ENCODE measurements at regions not wholly inside any gene's neighbourhood (a gene's known extent, or its start where the extent isn't known, plus 50 kb on each side); places are given as distances from the start of the nearest gene placed in this dataset.
"Not testable (repeated sequence)": the region's sequence is repeated elsewhere in the genome, so short reads cannot be mapped to it uniquely, and the experiment has no call there.

DNA sequence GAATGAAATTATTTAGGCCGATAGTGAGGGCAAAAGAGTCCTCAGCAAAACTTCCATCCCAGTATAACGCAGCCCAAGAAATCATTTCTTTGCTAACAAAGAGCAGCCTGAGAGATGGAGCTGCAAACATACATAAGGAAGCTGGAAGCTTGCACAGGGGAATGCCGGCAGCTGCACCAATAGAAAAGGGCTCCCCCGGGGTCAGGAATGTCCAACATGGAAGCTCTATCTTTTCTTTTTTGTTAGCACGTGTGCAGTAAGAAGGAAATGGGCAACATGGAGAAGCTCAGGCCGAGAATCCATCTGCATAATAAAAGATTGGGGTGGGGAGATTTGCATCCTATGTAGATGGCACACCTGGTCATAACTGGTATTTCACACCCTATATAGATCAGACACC is 1363.5 kb upstream of the PCDH20 start:
- DNase-seq, result no peak

GRCh38 chr13:62767473-62767872 is 1351.8 kb upstream of the PCDH20 start:
- no peak for DNase-seq

DNA sequence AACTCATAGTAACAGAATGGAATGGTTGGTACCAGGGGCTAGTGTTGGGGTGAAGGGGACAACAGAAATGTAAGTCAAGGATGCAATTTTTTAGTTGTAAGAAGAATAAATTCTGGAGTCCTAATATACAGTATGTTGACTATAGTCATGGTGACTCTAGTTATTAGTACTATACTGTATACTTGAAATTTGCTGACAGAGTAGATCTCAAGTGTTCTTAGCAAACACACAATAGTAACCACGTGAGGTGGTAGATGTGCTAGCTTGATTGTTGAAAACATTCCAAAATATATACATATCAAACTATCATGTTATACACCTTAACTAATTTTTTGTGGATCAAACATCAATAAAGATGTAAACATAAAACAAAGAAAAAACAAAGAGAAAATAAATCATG is 1345.1 kb upstream of the PCDH20 start:
- DNase-seq, result no peak

- DNase-seq, result no peak
These were observed 1332.0 kb upstream of the PCDH20 start for GRCh38 chr13:62747629-62748028.

GRCh38 chr13:62747152-62747551 is 1331.5 kb upstream of the PCDH20 start:
- no peak for DNase-seq

DNA sequence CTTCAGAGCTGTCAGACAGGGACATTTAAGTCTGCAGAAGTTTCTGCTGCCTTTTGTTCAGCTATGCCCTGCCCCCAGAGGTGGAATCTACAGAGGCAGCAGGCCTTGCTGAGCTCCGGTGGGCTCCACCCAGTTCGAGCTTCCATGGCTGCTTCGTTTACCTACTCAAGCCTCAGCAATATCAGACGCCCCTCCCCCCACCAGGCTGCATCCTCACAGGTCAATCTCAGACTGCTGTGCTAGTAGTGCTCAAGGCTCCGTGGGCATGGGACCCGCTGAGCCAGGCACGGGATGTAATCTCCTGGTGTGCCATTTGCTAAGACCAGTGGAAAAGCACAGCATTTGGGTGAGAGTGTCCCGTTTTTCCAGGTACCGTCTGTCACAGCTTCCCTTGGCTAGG is 1314.1 kb upstream of the PCDH20 start:
- DNase-seq, result not testable (repeated sequence)

DNA sequence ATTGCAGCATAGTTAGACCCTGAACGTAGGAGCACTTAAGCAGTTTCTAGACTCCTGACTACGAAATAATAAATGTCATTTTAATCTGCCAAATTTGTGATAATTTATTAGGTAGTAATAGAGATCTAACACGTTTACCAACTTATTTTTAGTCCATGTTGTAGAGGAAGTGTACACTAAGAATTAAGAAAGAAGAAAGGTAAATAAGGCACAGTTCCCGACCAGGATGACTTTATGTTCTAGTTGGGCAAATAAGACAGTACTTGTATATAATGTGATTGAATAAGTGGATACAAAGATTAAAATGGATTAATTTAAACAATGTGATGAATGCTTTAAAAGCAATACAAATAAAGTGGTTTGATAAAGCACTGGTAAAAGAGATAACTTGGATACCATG is 1306.2 kb upstream of the PCDH20 start:
- DNase-seq, result no peak

DNA sequence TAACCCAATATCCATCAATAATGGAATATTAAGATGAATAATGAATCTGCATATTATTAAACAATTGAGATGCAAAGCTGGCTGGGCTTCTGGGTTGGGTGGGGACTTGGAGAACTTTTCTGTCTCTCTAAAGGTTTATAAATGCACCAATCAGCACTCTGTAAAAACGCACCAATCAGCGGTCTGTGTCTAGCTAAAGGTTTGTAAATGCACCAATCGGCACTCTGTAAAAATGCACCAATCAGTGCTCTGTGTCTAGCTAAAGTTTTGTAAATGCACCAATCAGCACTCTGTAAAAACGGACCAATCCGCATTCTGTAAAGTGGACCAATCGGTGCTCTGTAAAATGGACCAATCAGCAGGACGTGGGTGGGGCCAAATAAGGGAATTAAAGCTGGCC is 1296.3 kb upstream of the PCDH20 start:
- not testable (repeated sequence) for DNase-seq

DNA sequence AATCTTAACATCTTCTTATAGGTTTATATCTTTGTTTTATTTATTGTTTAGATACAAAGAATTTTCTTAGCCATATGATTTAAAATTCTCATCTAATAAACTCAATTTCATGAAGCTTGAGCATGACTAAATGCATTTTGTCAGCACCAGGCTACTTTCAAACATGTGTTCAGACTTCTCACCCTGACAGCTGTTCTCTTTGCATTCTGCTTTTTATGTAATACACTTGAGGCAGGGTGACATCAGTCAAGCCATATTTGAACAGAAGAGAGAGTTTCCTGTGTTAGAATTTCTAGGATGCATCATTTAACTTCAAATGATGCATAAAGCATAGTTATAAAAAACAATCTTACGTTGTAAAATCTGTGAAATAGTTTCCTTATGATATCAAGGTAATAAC is 1295.1 kb upstream of the PCDH20 start:
- DNase-seq, result no peak

DNA sequence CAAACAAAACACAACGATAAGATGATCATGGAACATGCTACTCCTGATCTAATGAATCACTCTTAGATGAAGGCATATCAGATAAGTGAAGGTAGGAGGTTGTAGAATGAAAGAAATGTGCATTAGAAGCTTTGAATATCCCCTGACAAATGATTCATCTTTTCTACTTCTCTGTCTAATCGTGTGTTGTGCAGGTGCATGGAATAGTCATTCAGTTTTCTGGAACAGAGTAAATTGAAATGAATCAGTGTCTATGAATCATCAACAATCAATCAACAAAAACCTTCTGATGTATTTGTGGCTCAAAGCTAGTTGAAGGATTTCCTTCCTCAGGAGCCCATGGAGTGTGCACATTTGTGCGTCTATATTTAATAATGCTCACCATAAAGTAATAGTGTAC is 1290.4 kb upstream of the PCDH20 start:
- no peak for DNase-seq

- DNase-seq, result no peak
These were observed 1289.2 kb upstream of the PCDH20 start for GRCh38 chr13:62704875-62705274.

GRCh38 chr13:62702502-62702901 is 1286.9 kb upstream of the PCDH20 start:
- no peak for DNase-seq

DNA sequence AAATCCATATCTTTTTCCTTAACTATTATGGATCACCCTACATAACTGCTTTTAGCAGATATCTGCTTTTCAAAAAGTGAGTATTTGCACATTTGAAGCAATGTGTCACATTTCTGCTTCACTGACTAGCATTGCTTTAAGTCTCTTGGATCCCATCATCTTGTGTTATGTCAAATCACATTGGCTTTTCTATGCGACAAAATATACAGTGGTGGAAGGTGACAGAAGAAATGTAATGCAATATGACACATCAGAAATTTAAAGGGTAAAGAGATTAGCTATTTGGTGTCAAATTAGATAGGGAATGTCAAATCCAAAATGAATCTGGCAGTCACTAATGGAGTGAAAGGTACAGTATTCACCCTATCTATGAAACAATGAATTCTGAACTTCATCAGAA is 1282.1 kb upstream of the PCDH20 start:
- no peak for DNase-seq

- DNase-seq, result no peak
These were observed 1280.8 kb upstream of the PCDH20 start for GRCh38 chr13:62696490-62696889.

- no peak for DNase-seq
These were observed 1272.1 kb upstream of the PCDH20 start for GRCh38 chr13:62687732-62688131.

GRCh38 chr13:62684359-62684758 is 1268.7 kb upstream of the PCDH20 start:
- DNase-seq, result no peak

DNA sequence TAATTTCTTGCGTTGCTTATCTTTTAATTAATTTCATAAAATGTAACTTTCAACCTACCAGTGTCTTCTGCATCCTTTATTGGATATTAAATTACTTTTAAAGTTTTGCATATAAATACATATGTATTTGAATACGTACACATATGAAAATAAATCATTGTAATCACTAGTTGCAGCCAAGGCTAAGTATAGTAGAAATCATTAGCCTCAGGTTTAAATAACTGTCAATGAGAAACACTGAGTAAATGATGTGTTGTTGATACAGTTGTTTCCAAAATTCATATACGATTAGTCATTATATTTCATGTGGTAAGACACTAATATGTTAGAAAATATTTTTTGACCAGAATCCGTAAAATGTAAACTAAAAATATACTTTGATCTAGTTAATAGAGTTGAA is 1267.1 kb upstream of the PCDH20 start:
- no peak for DNase-seq

DNA sequence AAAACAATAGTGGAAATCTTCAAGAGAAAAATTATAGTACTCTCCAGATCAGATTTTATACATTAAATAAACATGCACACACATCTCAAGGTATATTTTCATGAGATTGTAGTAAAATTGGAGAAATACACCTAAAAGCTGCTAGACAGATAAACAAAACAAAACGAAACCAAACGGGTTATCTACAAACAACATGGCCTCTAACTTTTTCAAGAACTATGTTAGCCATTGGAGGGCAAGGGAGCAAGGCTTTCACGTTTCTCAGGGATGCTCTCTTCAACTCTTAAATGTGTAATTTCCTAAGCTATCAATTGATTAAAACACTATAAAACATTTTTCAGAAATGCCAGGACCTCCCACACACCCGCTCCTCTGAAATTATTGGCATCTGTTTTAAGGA is 1262.4 kb upstream of the PCDH20 start:
- DNase-seq, result no peak

- DNase-seq, result no peak
These were observed 1248.1 kb upstream of the PCDH20 start for GRCh38 chr13:62663767-62664166.

GRCh38 chr13:62659365-62659764 is 1243.7 kb upstream of the PCDH20 start:
- no peak for DNase-seq

DNA sequence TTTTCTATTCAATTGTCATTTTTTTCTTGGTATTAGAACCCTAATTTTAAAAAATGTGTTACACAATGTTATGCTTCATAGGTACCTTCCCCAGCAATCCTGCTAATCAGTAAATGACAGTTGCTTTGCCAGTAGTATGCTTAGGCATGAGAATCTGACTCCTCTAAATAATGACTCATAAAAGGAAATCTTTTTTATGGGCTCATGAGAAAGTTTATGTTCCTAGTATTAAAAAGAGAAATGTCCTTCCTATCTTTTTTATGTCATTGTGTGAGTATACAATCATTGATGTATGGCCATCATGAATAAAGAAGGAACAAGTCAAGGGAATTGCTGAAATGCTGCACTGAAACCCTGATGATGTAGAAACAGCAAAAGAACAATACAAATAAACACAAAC is 1237.7 kb upstream of the PCDH20 start:
- no peak for DNase-seq

GRCh38 chr13:62643799-62644524 is 1228.3 kb upstream of the PCDH20 start:
- no peak for DNase-seq

- no peak for DNase-seq
These were observed 1227.4 kb upstream of the PCDH20 start for GRCh38 chr13:62643007-62643483.

- no peak for DNase-seq
These were observed 1219.5 kb upstream of the PCDH20 start for GRCh38 chr13:62635161-62635560.

DNA sequence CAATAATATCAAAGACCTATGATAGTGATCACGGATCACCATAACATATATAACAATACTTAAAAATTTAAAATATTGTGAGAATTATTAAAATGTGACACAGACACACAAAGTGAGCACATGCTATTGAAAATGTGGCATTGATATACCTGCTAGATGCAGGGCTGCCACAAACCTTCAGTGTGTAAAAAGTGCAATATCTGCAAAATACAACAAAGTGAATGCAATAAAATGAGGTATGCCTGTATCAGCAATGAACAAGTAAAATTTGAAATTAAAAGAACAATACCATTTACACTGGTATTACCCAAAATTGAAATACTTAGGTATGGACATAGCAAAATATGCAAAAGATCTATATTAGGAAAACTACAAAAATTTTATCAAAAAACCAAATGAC is 1217.8 kb upstream of the PCDH20 start:
- DNase-seq, result no peak

All from activated CD8-positive, alpha-beta memory T cell treated with anti-CD3 and anti-CD28 coated beads, Interleukin-2, amount 50 U/mL, for 4 hours (primary cell).